ENCODE measurements at regions not wholly inside any gene's neighbourhood (a gene's known extent, or its start where the extent isn't known, plus 50 kb on each side); places are given as distances from the start of the nearest gene placed in this dataset.
"Not testable (repeated sequence)": the region's sequence is repeated elsewhere in the genome, so short reads cannot be mapped to it uniquely, and the experiment has no call there.

GRCh38 chr2:16392647-16393499 lies 272.8 kb downstream of the CYRIA start:
- DNase-seq (ENCODE audit: low spot score): no peak

- DNase-seq (ENCODE audit: low spot score): no peak
Measured at GRCh38 chr2:16391986-16392385, 273.6 kb downstream of the CYRIA start.

- no peak for DNase-seq (ENCODE audit: low spot score)
Measured at GRCh38 chr2:16390561-16390960, 275.1 kb downstream of the CYRIA start.

- no peak for DNase-seq (ENCODE audit: low spot score)
Measured at GRCh38 chr2:16389611-16390010, 276.0 kb downstream of the CYRIA start.

GRCh38 chr2:16388199-16388830 lies 277.3 kb downstream of the CYRIA start:
- DNase-seq (ENCODE audit: low spot score): not testable (repeated sequence)

GRCh38 chr2:16387461-16387984 lies 278.1 kb downstream of the CYRIA start:
- no peak for DNase-seq (ENCODE audit: low spot score)

GRCh38 chr2:16386431-16386830 lies 279.2 kb downstream of the CYRIA start:
- no peak for DNase-seq (ENCODE audit: low spot score)

- DNase-seq (ENCODE audit: low spot score): no peak
Measured at GRCh38 chr2:16386031-16386430, 279.6 kb downstream of the CYRIA start.

- no peak for DNase-seq (ENCODE audit: low spot score)
Measured at GRCh38 chr2:16385341-16385740, 280.3 kb downstream of the CYRIA start.

- no peak for DNase-seq (ENCODE audit: low spot score)
Measured at GRCh38 chr2:16383411-16383810, 282.2 kb downstream of the CYRIA start.

- DNase-seq (ENCODE audit: low spot score): no peak
Measured at GRCh38 chr2:16382451-16382850, 283.2 kb downstream of the CYRIA start.

GRCh38 chr2:16381511-16381910 lies 284.1 kb downstream of the CYRIA start:
- no peak for DNase-seq (ENCODE audit: low spot score)

GRCh38 chr2:16379901-16380300 lies 285.7 kb downstream of the CYRIA start:
- not testable (repeated sequence) for DNase-seq (ENCODE audit: low spot score)

- DNase-seq (ENCODE audit: low spot score): not testable (repeated sequence)
Measured at GRCh38 chr2:16379061-16379460, 286.6 kb downstream of the CYRIA start.

GRCh38 chr2:16378031-16378430 lies 287.6 kb downstream of the CYRIA start:
- DNase-seq (ENCODE audit: low spot score): no peak

- DNase-seq (ENCODE audit: low spot score): no peak
Measured at GRCh38 chr2:16375981-16376380, 289.7 kb downstream of the CYRIA start.

GRCh38 chr2:16375351-16375750 lies 290.3 kb downstream of the CYRIA start:
- no peak for DNase-seq (ENCODE audit: low spot score)

- no peak for DNase-seq (ENCODE audit: low spot score)
Measured at GRCh38 chr2:16374671-16375070, 291.0 kb downstream of the CYRIA start.

- DNase-seq (ENCODE audit: low spot score): no peak
Measured at GRCh38 chr2:16373341-16373740, 292.3 kb downstream of the CYRIA start.

GRCh38 chr2:16371751-16372150 lies 293.9 kb downstream of the CYRIA start:
- DNase-seq (ENCODE audit: low spot score): no peak

- no peak for DNase-seq (ENCODE audit: low spot score)
Measured at GRCh38 chr2:16368951-16369350, 296.7 kb downstream of the CYRIA start.

- DNase-seq (ENCODE audit: low spot score): no peak
Measured at GRCh38 chr2:16368328-16368727, 297.3 kb downstream of the CYRIA start.

- no peak for DNase-seq (ENCODE audit: low spot score)
Measured at GRCh38 chr2:16365366-16365765, 300.3 kb downstream of the CYRIA start.
